Neuronal stem cell (in vitro differentiated cells): ENCODE measurements at regions not wholly inside any gene's neighbourhood (a gene's known extent, or its start where the extent isn't known, plus 50 kb on each side); places are given as distances from the start of the nearest gene placed in this dataset.

ENCODE experiments used
- DNase-seq: peaks from one replicate; pipeline ENCODE4 v3.0.0-alpha.2; 2013; ENCODE audit warnings: low spot score
- H2AFZ ChIP-seq: one replicate; pipeline ENCODE4 v1.6.1; 2013; ENCODE audit warnings: mild to moderate bottlenecking, low read length, inconsistent platforms
- H2AK5ac ChIP-seq: 2 replicates; pipeline ENCODE4 v1.6.1; 2013; ENCODE audit warnings: low read depth, mild to moderate bottlenecking, inconsistent platforms, low read length, moderate library complexity, mixed read lengths
- H2BK120ac ChIP-seq: 2 replicates; pipeline ENCODE4 v1.6.1; 2013; ENCODE audit warnings: low read depth, mild to moderate bottlenecking, inconsistent platforms, low read length, moderate library complexity, mixed read lengths
- H2BK12ac ChIP-seq: one replicate; pipeline ENCODE4 v1.6.1; 2013; ENCODE audit warnings: low read length, inconsistent platforms
- H2BK15ac ChIP-seq: 2 replicates; pipeline ENCODE4 v1.6.1; 2013; ENCODE audit warnings: mild to moderate bottlenecking, low read length, inconsistent platforms, mixed read lengths
- H2BK5ac ChIP-seq: one replicate; pipeline ENCODE4 v1.6.1; 2013; ENCODE audit warnings: inconsistent platforms, mild to moderate bottlenecking, low read length, moderate library complexity
- H3K14ac ChIP-seq: one replicate; pipeline ENCODE4 v1.6.1; 2013; ENCODE audit warnings: low read length, inconsistent platforms
- H3K18ac ChIP-seq: 2 replicates; pipeline ENCODE4 v1.6.1; 2013; ENCODE audit warnings: low read length, inconsistent platforms
- H3K23ac ChIP-seq: 2 replicates; pipeline ENCODE4 v1.6.1; 2013; ENCODE audit warnings: low read depth, mild to moderate bottlenecking, mixed read lengths, low read length, inconsistent platforms; ENCODE audit not compliant: poor library complexity
- H3K27ac ChIP-seq: replicated peaks from 3 replicates; pipeline ENCODE4 v1.5.1; 2013; ENCODE audit warnings: low read length, inconsistent platforms
- H3K27me3 ChIP-seq, 3 experiments: 2 replicates each; pipeline ENCODE4 v1.6.1; 2013; ENCODE audit warnings: low read length in 3 of 3, mild to moderate bottlenecking in 2 of 3, inconsistent platforms in 1 of 3, low read depth in 1 of 3, mixed read lengths in 1 of 3, moderate library complexity in 1 of 3; ENCODE audit not compliant: control insufficient read depth in 3 of 3, insufficient read depth in 3 of 3
- H3K36me3 ChIP-seq, 2 donors: replicated peaks in 1 of 2; 2 replicates each; pipeline ENCODE4 v1.6.1; 2013; ENCODE audit warnings: low read length in 2 of 2; ENCODE audit not compliant: control insufficient read depth in 2 of 2, insufficient read depth in 2 of 2
- H3K4ac ChIP-seq: 2 replicates; pipeline ENCODE4 v1.6.1; 2013; ENCODE audit warnings: inconsistent platforms, mild to moderate bottlenecking, low read length, moderate library complexity
- H3K4me1 ChIP-seq, 2 donors: 1 replicate in 1 of 2; 2 replicates in 1 of 2; pipeline ENCODE4 v1.6.1; 2013; ENCODE audit warnings: low read length in 2 of 2, low read depth in 1 of 2; ENCODE audit not compliant: control insufficient read depth in 2 of 2, insufficient read depth in 1 of 2
- H3K4me2 ChIP-seq: one replicate; pipeline ENCODE4 v1.6.1; 2013; ENCODE audit warnings: mild to moderate bottlenecking, low read length, inconsistent platforms; ENCODE audit not compliant: insufficient read depth, poor library complexity, severe bottlenecking
- H3K4me3 ChIP-seq, 2 donors: 2 replicates each; pipeline ENCODE4 v1.5.1; 2013; ENCODE audit warnings: low read length in 2 of 2, mild to moderate bottlenecking in 2 of 2, inconsistent platforms in 1 of 2, moderate library complexity in 1 of 2
- H3K79me1 ChIP-seq: one replicate; pipeline ENCODE4 v1.6.1; 2013; ENCODE audit warnings: low read depth, mild to moderate bottlenecking, inconsistent platforms, low read length, moderate library complexity
- H3K9ac ChIP-seq: one replicate; pipeline ENCODE4 v1.6.1; 2013; ENCODE audit warnings: mild to moderate bottlenecking, low read depth, low read length, inconsistent platforms; ENCODE audit not compliant: poor library complexity
- H3K9me3 ChIP-seq, 2 donors: replicated peaks in 1 of 2; 2 replicates each; pipeline versions ENCODE3 to v1.6.1; 2013; ENCODE audit warnings: low read length in 2 of 2, mild to moderate bottlenecking in 2 of 2, inconsistent platforms in 1 of 2, low read depth in 1 of 2, mixed read lengths in 1 of 2, moderate library complexity in 1 of 2; ENCODE audit not compliant: control insufficient read depth in 2 of 2, insufficient read depth in 1 of 2
- H4K8ac ChIP-seq: one replicate; pipeline ENCODE4 v1.6.1; 2013; ENCODE audit warnings: low read depth, mild to moderate bottlenecking, inconsistent platforms, low read length, moderate library complexity
- H4K91ac ChIP-seq: one replicate; pipeline ENCODE4 v1.6.1; 2013; ENCODE audit warnings: low read length, low read depth, mild to moderate bottlenecking, inconsistent platforms; ENCODE audit not compliant: poor library complexity
- WGBS, 2 donors: extraction: QIAGEN DNeasy Blood & Tissue Kit; methylation state at CpG; one replicate each; pipeline ENCODE4 v1.1.7; 2013; ENCODE audit warnings: missing lambda C conversion rate in 2 of 2, mixed read lengths in 1 of 2; ENCODE audit not compliant: insufficient read length in 2 of 2, insufficient replicate concordance in 1 of 2; ENCODE audit errors: extremely low coverage in 2 of 2; 5-methylcytosine and 5-hydroxymethylcytosine counted together

- Histone ChIP-seq H2BK5ac (no peak overlapping the region), H2BK12ac (no peak overlapping the region), H3K4me3 (no peak overlapping the region), H3K9ac (no peak overlapping the region), H3K23ac (no peak overlapping the region), H3K36me3 (no peaks in the 10 kb centered on the region), H2BK120ac (no peak overlapping the region), H3K4me2 (no peak overlapping the region), H3K4me1 (peaks cover 0 to 3% of the 10 kb centered on the region in 2 donors), H4K91ac (no peak overlapping the region), H4K8ac (no peak overlapping the region), H3K79me1 (no peaks in the 10 kb centered on the region), H3K4ac (no peak overlapping the region), H2AFZ (no peak overlapping the region), H3K27ac (no peak overlapping the region), H3K27me3 (peaks cover 0 to 2% (median 0%) of the 10 kb centered on the region in 3 experiments), H3K9me3 (no peaks in the 10 kb centered on the region), H3K14ac (no peak overlapping the region), H3K18ac (no peak overlapping the region), H2AK5ac (no peak overlapping the region), H2BK15ac (no peak overlapping the region)
- no CpG with 5 or more reads among the region's 2 CpGs for WGBS, 2 donors
- no peak for DNase-seq
These were observed 226.4 kb upstream of the KIRREL3 start for GRCh38 chr11:127226949-127227348.

- Histone ChIP-seq H3K27ac (no peak overlapping the region), H3K4ac (no peak overlapping the region)
- no CpG with 5 or more reads among the region's 1 CpG for WGBS, 2 donors
These were observed 225.8 kb upstream of the KIRREL3 start for GRCh38 chr11:127226380-127226779.

GRCh38 chr11:127225619-127226018, 225.0 kb upstream of the KIRREL3 start:
- Histone ChIP-seq H3K27me3 (no peaks in the 10 kb centered on the region), H3K18ac (no peak overlapping the region), H2AFZ (no peak overlapping the region), H3K4me1 (peaks cover 0 to 3% of the 10 kb centered on the region in 2 donors), H2BK12ac (no peak overlapping the region), H3K9ac (no peak overlapping the region), H2BK120ac (no peak overlapping the region), H3K4me2 (no peak overlapping the region), H4K8ac (no peak overlapping the region), H3K14ac (no peak overlapping the region), H2BK5ac (no peak overlapping the region), H3K4me3 (no peak overlapping the region), H3K4ac (no peak overlapping the region), H3K23ac (no peak overlapping the region), H2BK15ac (no peak overlapping the region), H2AK5ac (no peak overlapping the region), H3K79me1 (no peaks in the 10 kb centered on the region), H3K9me3 (no peaks in the 10 kb centered on the region), H4K91ac (no peak overlapping the region), H3K27ac (no peak overlapping the region), H3K36me3 (no peaks in the 10 kb centered on the region)
- no CpG with 5 or more reads among the region's 1 CpG for WGBS, 2 donors
- DNase-seq: no peak

More at GRCh38 chr11:127226380-127226779, 225.8 kb upstream of the KIRREL3 start:
- no peak overlapping the region for H3K23ac ChIP-seq
- no peak overlapping the region for H2BK12ac ChIP-seq
- no peaks in the 10 kb centered on the region for H3K79me1 ChIP-seq
- H3K18ac ChIP-seq: no peak overlapping the region
- no peak overlapping the region for H2BK5ac ChIP-seq
- H2BK120ac ChIP-seq: no peak overlapping the region
- H2AK5ac ChIP-seq: no peak overlapping the region
- no peaks in the 10 kb centered on the region for H3K36me3 ChIP-seq
- H4K91ac ChIP-seq: no peak overlapping the region
- no peak overlapping the region for H2BK15ac ChIP-seq
- no peak overlapping the region for H2AFZ ChIP-seq
- peaks cover 0 to 3% of the 10 kb centered on the region in 2 donors for H3K4me1 ChIP-seq
- H3K4me2 ChIP-seq: no peak overlapping the region
- no peaks in the 10 kb centered on the region for H3K27me3 ChIP-seq
- H3K9ac ChIP-seq: no peak overlapping the region
- H4K8ac ChIP-seq: no peak overlapping the region
- no peak overlapping the region for H3K14ac ChIP-seq
- no peaks in the 10 kb centered on the region for H3K9me3 ChIP-seq
- no peak overlapping the region for H3K4me3 ChIP-seq
- DNase-seq: no peak

GRCh38 chr11:127224276-127224675, 223.7 kb upstream of the KIRREL3 start:
- WGBS, 2 donors: no CpG with 5 or more reads among the region's 2 CpGs
- no peak overlapping the region for H2AK5ac ChIP-seq
- H2BK12ac ChIP-seq: no peak overlapping the region
- H3K27ac ChIP-seq: no peak overlapping the region
- H4K91ac ChIP-seq: no peak overlapping the region
- no peaks in the 10 kb centered on the region for H3K36me3 ChIP-seq
- H3K4ac ChIP-seq: no peak overlapping the region
- no peak overlapping the region for H3K4me2 ChIP-seq
- no peak overlapping the region for H3K18ac ChIP-seq
- H2BK15ac ChIP-seq: no peak overlapping the region
- H3K23ac ChIP-seq: no peak overlapping the region
- no peak overlapping the region for H3K14ac ChIP-seq
- no peak overlapping the region for H2BK120ac ChIP-seq
- no peaks in the 10 kb centered on the region for H3K79me1 ChIP-seq
- H3K9ac ChIP-seq: no peak overlapping the region
- DNase-seq: no peak
- no peak overlapping the region for H2BK5ac ChIP-seq
- no peak overlapping the region for H4K8ac ChIP-seq
- peaks cover 0 to 3% of the 10 kb centered on the region in 2 donors for H3K4me1 ChIP-seq
- H3K27me3 ChIP-seq: no peaks in the 10 kb centered on the region
- H2AFZ ChIP-seq: no peak overlapping the region
- no peak overlapping the region for H3K4me3 ChIP-seq
- H3K9me3 ChIP-seq: no peaks in the 10 kb centered on the region
